HepG2 (cell line): ENCODE measurements at regions not wholly inside any gene's neighbourhood (a gene's known extent, or its start where the extent isn't known, plus 50 kb on each side); places are given as distances from the start of the nearest gene placed in this dataset.

Experiments used
- ATAC-seq: fragments of 200-7000 bp; cut with Tn5 transposase; 3 replicates; pipeline ENCODE4 v1.9.1; 2020; ENCODE audit warnings: mild to moderate bottlenecking, moderate library complexity
- BruUV-seq: library from RNA; stranded (reverse); fragments of 400-500 nt; replicated peaks from 2 replicates; lab custom pipeline; 2021; lab: Mats Ljungman, UMichigan
- CTCF ChIA-PET: fragments of 300-600 bp; formaldehyde crosslinking; extraction: SDS; loops from one replicate; lab custom pipeline; 2021; ENCODE audit warnings: low total read pairs, inconsistent platforms, low intra/inter-chr PET ratio; lab: Yijun Ruan, JAX
- POLR2A ChIA-PET: fragments of 350-600 bp; sonication (Branson Sonifier 250); formaldehyde crosslinking; loops from one replicate; lab custom pipeline; 2020; ENCODE audit warnings: antibody characterized with exemption, inconsistent platforms; lab: Yijun Ruan, JAX
- DNase-seq: peaks from one replicate; pipeline ENCODE4 v3.0.0-alpha.2; 2015; ENCODE audit warnings: low spot score
- FAIRE-seq: peaks from 3 replicates; lab custom pipeline; 2011; peaks lifted over from hg19 to GRCh38; lab: Jason Lieb, UNC
- H2AFZ ChIP-seq: one replicate; pipeline ENCODE4 v1.6.1; 2011; ENCODE audit warnings: low read length, inconsistent platforms
- H3K27ac ChIP-seq: fragments of 300-600 bp; 3 replicates; pipeline ENCODE4 v1.8.0; 2011; ENCODE audit warnings: mixed run types, mild to moderate bottlenecking, mixed read lengths, low read length, inconsistent platforms; ENCODE audit not compliant: insufficient read depth; ENCODE audit errors: extremely low read length
- H3K27me3 ChIP-seq, 2 experiments: fragments of 200-600 bp in 1 of 2; 2 replicates in 1 of 2; 3 replicates in 1 of 2; pipeline versions ENCODE4 v1.6.0 to v1.8.0; 2011; ENCODE audit warnings: low read length in 2 of 2, mild to moderate bottlenecking in 2 of 2, moderate library complexity in 2 of 2, inconsistent platforms in 1 of 2; ENCODE audit not compliant: insufficient read depth in 2 of 2, control insufficient read depth in 1 of 2
- H3K36me3 ChIP-seq, 2 experiments: fragments of 200-600 bp in 1 of 2; replicated peaks in 1 of 2; 2 replicates in 1 of 2; 3 replicates in 1 of 2; pipeline versions ENCODE4 v1.5.1 to v1.8.0; 2011; ENCODE audit warnings: low read length in 2 of 2, inconsistent platforms in 1 of 2; ENCODE audit not compliant: insufficient read depth in 2 of 2, control insufficient read depth in 1 of 2
- H3K4me1 ChIP-seq: 2 replicates; pipeline ENCODE4 v1.5.1; 2012; ENCODE audit warnings: low read length, inconsistent platforms; ENCODE audit not compliant: insufficient read depth
- H3K4me2 ChIP-seq: 2 replicates; pipeline ENCODE4 v1.6.0; 2011; ENCODE audit warnings: low read depth, low read length, inconsistent platforms
- H3K4me3 ChIP-seq, 3 experiments: fragments of 200-600 bp in 1 of 3; sonication (generic), shearing (Covaris generic) in 1 of 3; replicated peaks in 1 of 3; 2 replicates each; pipeline ENCODE4 v1.5.1; 2011 to 2016; ENCODE audit warnings: low read length in 3 of 3, inconsistent platforms in 2 of 3, low read depth in 2 of 3, mild to moderate bottlenecking in 2 of 3, control low read depth in 1 of 3, mixed read lengths in 1 of 3; ENCODE audit not compliant: insufficient read depth in 1 of 3
- H3K79me2 ChIP-seq: one replicate; pipeline ENCODE4 v1.6.1; 2011; ENCODE audit warnings: low read length, inconsistent platforms; ENCODE audit not compliant: insufficient read depth
- H3K9ac ChIP-seq: 2 replicates; pipeline ENCODE4 v1.6.0; 2011; ENCODE audit warnings: mild to moderate bottlenecking, low read depth, low read length, inconsistent platforms; ENCODE audit not compliant: insufficient read depth
- H3K9me3 ChIP-seq: 2 replicates; pipeline ENCODE4 v1.5.1; 2012; ENCODE audit warnings: mild to moderate bottlenecking, low read length
- H4K20me1 ChIP-seq: 2 replicates; pipeline ENCODE4 v1.6.0; 2011; ENCODE audit warnings: inconsistent platforms, mild to moderate bottlenecking, low read length, moderate library complexity; ENCODE audit not compliant: insufficient read depth
- DBP ChIP-seq: sonication (generic); formaldehyde crosslinking; IDR thresholded peaks from 2 replicates; pipeline ENCODE4 v1.4.0; 2020; ENCODE audit warnings: missing genetic modification reagents; ENCODE audit errors: not compliant biosample characterization
- KDM2A ChIP-seq: sonication (generic); formaldehyde crosslinking; IDR thresholded peaks from 2 replicates; pipeline ENCODE4 v1.4.0; 2020; ENCODE audit warnings: low read depth, missing genetic modification reagents, borderline replicate concordance
- MEIS2 ChIP-seq: sonication (generic); formaldehyde crosslinking; IDR thresholded peaks from 2 replicates; pipeline ENCODE4 v1.9.0; 2021; ENCODE audit warnings: mild to moderate bottlenecking, missing genetic modification reagents
- NR2F6 ChIP-seq, 2 experiments: IDR thresholded peaks; 2 replicates each; pipeline ENCODE4 v1.6.1; 2016; ENCODE audit warnings: antibody characterized with exemption in 1 of 2, mild to moderate bottlenecking in 1 of 2
- ONECUT2 ChIP-seq: sonication (generic); formaldehyde crosslinking; IDR thresholded peaks from 2 replicates; pipeline ENCODE4 v1.4.0; 2020; ENCODE audit warnings: missing genetic modification reagents
- SOX6 ChIP-seq, 2 experiments: fragments of 450-650 bp in 1 of 2; sonication (generic) in 1 of 2; formaldehyde crosslinking in 1 of 2; IDR thresholded peaks; 2 replicates each; pipeline versions ENCODE4 v1.4.0 to v1.6.1; 2017 to 2020; ENCODE audit warnings: antibody characterized with exemption in 1 of 2, mild to moderate bottlenecking in 1 of 2, missing genetic modification reagents in 1 of 2
- ZBTB42 ChIP-seq: sonication (generic); formaldehyde crosslinking; IDR thresholded peaks from 2 replicates; pipeline ENCODE4 v1.5.0; 2020; ENCODE audit warnings: mild to moderate bottlenecking, missing genetic modification reagents
- ZIK1 ChIP-seq: sonication (generic); formaldehyde crosslinking; IDR thresholded peaks from 2 replicates; pipeline ENCODE4 v1.5.0; 2020; ENCODE audit warnings: mild to moderate bottlenecking, low read depth, missing genetic modification reagents, borderline replicate concordance
- WGBS: methylation state at CpG from one replicate; pipeline ENCODE4 v1.1.6; 2017; ENCODE audit warnings: low lambda C conversion rate; 5-methylcytosine and 5-hydroxymethylcytosine counted together
- in situ Hi-C: cut with HindIII; loops from 2 replicates; pipeline ENCODE4 v1.10.0; 2017; ENCODE audit warnings: low pct_unique_long_range_greater_than_20kb; ENCODE audit not compliant: extremely low pct_ligation_motif_present
- intact Hi-C: fragments of 100-400 bp; cut with micrococcal nuclease; formaldehyde crosslinking; loops from one replicate; pipeline ENCODE4 v1.10.0; 2022; ENCODE audit not compliant: unreplicated experiment
- TF ChIP-seq, protein P1 (sequence below): sonication (generic); formaldehyde crosslinking; conservative IDR thresholded peaks from 2 replicates; pipeline ENCODE4 v1.4.0; 2020; ENCODE audit warnings: mild to moderate bottlenecking, missing genetic modification reagents, moderate library complexity

- TF ChIP-seq SOX6 (IDR thresholded peaks at IDR 0.05) (no peak), SOX6 (CRISPR knock-in tag; IDR thresholded peaks at IDR 0.05) (no peak), ZIK1 (no peak), MEIS2 (CRISPR knock-in tag) (no peak), NR2F6 (IDR thresholded peaks at IDR 0.05) (no peak), NR2F6 (CRISPR knock-in tag; IDR thresholded peaks at IDR 0.05) (no peak), DBP (CRISPR knock-in tag) (no peak), ZBTB42 (CRISPR knock-in tag) (no peak), ONECUT2 (no peak), KDM2A (no peak)
- TF ChIP-seq, protein P1, sequence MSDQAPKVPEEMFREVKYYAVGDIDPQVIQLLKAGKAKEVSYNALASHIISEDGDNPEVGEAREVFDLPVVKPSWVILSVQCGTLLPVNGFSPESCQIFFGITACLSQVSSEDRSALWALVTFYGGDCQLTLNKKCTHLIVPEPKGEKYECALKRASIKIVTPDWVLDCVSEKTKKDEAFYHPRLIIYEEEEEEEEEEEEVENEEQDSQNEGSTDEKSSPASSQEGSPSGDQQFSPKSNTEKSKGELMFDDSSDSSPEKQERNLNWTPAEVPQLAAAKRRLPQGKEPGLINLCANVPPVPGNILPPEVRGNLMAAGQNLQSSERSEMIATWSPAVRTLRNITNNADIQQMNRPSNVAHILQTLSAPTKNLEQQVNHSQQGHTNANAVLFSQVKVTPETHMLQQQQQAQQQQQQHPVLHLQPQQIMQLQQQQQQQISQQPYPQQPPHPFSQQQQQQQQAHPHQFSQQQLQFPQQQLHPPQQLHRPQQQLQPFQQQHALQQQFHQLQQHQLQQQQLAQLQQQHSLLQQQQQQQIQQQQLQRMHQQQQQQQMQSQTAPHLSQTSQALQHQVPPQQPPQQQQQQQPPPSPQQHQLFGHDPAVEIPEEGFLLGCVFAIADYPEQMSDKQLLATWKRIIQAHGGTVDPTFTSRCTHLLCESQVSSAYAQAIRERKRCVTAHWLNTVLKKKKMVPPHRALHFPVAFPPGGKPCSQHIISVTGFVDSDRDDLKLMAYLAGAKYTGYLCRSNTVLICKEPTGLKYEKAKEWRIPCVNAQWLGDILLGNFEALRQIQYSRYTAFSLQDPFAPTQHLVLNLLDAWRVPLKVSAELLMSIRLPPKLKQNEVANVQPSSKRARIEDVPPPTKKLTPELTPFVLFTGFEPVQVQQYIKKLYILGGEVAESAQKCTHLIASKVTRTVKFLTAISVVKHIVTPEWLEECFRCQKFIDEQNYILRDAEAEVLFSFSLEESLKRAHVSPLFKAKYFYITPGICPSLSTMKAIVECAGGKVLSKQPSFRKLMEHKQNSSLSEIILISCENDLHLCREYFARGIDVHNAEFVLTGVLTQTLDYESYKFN: no peak
- in situ Hi-C loops (no loop called here), intact Hi-C loops (loop anchor here (1.0 kb wide), 1 partner anchor 25 kb away; no protein-coding TSS in a partner anchor)
- no peak for ATAC-seq
- no peaks in the 10 kb centered on the region for H4K20me1 ChIP-seq
- no peak for FAIRE-seq
- no peak for DNase-seq
- peaks cover 62% of the 10 kb centered on the region for H3K4me1 ChIP-seq
- BruUV-seq: no TSS peak
- ChIA-PET CTCF (no interaction called here), POLR2A (interaction anchor here (0.6 kb wide), 1 partner anchor 24 kb away, joined by 4 read pairs; no protein-coding TSS in a partner anchor)
- no peak overlapping the region for H3K4me3 ChIP-seq
- H3K9me3 ChIP-seq: no peaks in the 10 kb centered on the region
- H3K79me2 ChIP-seq: no peaks in the 10 kb centered on the region
- H3K9ac ChIP-seq: no peak overlapping the region
- H2AFZ ChIP-seq: no peak overlapping the region
- WGBS: 40% methylated on average over 7 of the region's 7 CpGs
- peak overlapping the region; percentile 14; the same call in 1 of the 2 replicates for H3K4me2 ChIP-seq
- no peak overlapping the region for H3K27ac ChIP-seq
- peaks cover 0 to 7% of the 10 kb centered on the region in 2 experiments; a peak in 1 of 5 replicates for H3K27me3 ChIP-seq
- no peaks in the 10 kb centered on the region for H3K36me3 ChIP-seq
Observed at GRCh38 chr11:126140926-126141280, 70.5 kb downstream of the RPUSD4 start.
